ENCODE measurements at regions not wholly inside any gene's neighbourhood (a gene's known extent, or its start where the extent isn't known, plus 50 kb on each side); places are given as distances from the start of the nearest gene placed in this dataset.

- TF ChIP-seq POLR2A (IDR thresholded peaks at IDR 0.05): no peak
- TF ChIP-seq CTCF (IDR thresholded peaks at IDR 0.05): no peak
Observed at GRCh38 chr16:7775072-7775488, 442.4 kb downstream of the RBFOX1 start.

Measured in adrenal gland (tissue), 5 donors.